ENCODE measurements at regions not wholly inside any gene's neighbourhood (a gene's known extent, or its start where the extent isn't known, plus 50 kb on each side); places are given as distances from the start of the nearest gene placed in this dataset.
"Not testable (repeated sequence)": the region's sequence is repeated elsewhere in the genome, so short reads cannot be mapped to it uniquely, and the experiment has no call there.

DNA sequence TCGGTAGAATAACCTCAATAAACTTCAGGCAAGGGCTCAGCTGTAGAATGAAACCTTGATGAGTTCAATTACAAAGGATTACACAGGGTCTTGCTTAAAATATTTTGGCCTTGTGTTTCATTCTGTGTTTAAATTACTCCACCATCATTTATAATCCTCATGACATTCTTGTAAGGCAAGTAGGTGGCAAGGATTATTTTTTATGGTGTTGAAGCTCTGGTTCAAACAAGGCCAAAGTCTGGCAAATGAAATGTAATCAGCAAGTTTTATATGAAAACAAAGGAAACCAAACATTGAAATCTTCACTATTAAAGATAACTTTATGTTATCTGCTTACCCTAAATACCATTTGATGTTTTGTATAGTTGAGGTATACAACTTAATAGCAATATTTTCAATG is 221.3 kb upstream of the HES1 start:
- H3K4me3 Mint-ChIP-seq, result no peak overlapping the region
- Histone ChIP-seq H3K36me3 (ENCODE audit: control insufficient read depth in 2 of 2, extremely low read depth in 1 of 2, insufficient read depth in 1 of 2, low read length in 1 of 2) (no peaks in the 10 kb centered on the region), H3K4me3 (ENCODE audit: control insufficient read depth in 1 of 2, extremely low read depth in 1 of 2, low read length in 1 of 2) (no peak overlapping the region), H3K4me1 (ENCODE audit: control insufficient read depth in 1 of 2, extremely low read depth in 1 of 2, insufficient read depth in 2 of 2, low read length in 2 of 2) (peaks cover 22 to 23% of the 10 kb centered on the region in 2 experiments), H3K27me3 (replicated peaks in 1 of 2; ENCODE audit: control insufficient read depth in 2 of 2, extremely low read depth in 1 of 2, insufficient read depth in 2 of 2, low read length in 1 of 2) (peaks cover 0 to 3% of the 10 kb centered on the region in 2 experiments), H3K9me3 (no peaks in the 10 kb centered on the region), H3K27ac (ENCODE audit: low read length) (no peak overlapping the region)
- no peak overlapping the region for H3K27ac Mint-ChIP-seq
- no CpG with 5 or more reads among the region's 1 CpG for WGBS (ENCODE audit: insufficient coverage)
- no peaks in the 10 kb centered on the region for H3K9me3 Mint-ChIP-seq
- DNase-seq (no peak), ATAC-seq (replicated peaks in 1 of 4) (no peak)
- ChIA-PET POLR2A (no interaction called here), CTCF (no interaction called here)
- H3K27me3 Mint-ChIP-seq, result peaks cover 0 to 2% of the 10 kb centered on the region in 2 donors
- H3K4me1 Mint-ChIP-seq, result peaks cover 24 to 31% (median 26%) of the 10 kb centered on the region in 3 donors
- no peaks in the 10 kb centered on the region for H3K36me3 Mint-ChIP-seq

GRCh38 chr3:193915099-193915498 is 220.8 kb upstream of the HES1 start:
- DNase-seq (no peak), ATAC-seq (replicated peaks in 1 of 4) (no peak)
- H3K27ac Mint-ChIP-seq, result no peak overlapping the region
- peaks cover 0 to 4% of the 10 kb centered on the region in 2 donors for H3K27me3 Mint-ChIP-seq
- H3K36me3 ChIP-seq (ENCODE audit: control insufficient read depth in 2 of 2, extremely low read depth in 1 of 2, insufficient read depth in 1 of 2, low read length in 1 of 2), result no peaks in the 10 kb centered on the region
- H3K9me3 Mint-ChIP-seq, result no peaks in the 10 kb centered on the region
- H3K36me3 Mint-ChIP-seq, result no peaks in the 10 kb centered on the region
- no peak overlapping the region for H3K4me3 ChIP-seq (ENCODE audit: control insufficient read depth in 1 of 2, extremely low read depth in 1 of 2, low read length in 1 of 2)
- H3K4me3 Mint-ChIP-seq, result no peak overlapping the region
- H3K4me1 Mint-ChIP-seq, result peaks cover 21 to 27% (median 22%) of the 10 kb centered on the region in 3 donors
- H3K4me1 ChIP-seq (ENCODE audit: control insufficient read depth in 1 of 2, extremely low read depth in 1 of 2, insufficient read depth in 2 of 2, low read length in 2 of 2), result peaks cover 18 to 22% of the 10 kb centered on the region in 2 experiments
- ChIA-PET POLR2A (no interaction called here), CTCF (no interaction called here)
- whole genome bisulfite sequencing (ENCODE audit: insufficient coverage), result 86% methylated on average over 1 of the region's 4 CpGs
- no peaks in the 10 kb centered on the region for H3K27me3 ChIP-seq (replicated peaks in 1 of 2; ENCODE audit: control insufficient read depth in 2 of 2, extremely low read depth in 1 of 2, insufficient read depth in 2 of 2, low read length in 1 of 2)
- H3K9me3 ChIP-seq, result no peaks in the 10 kb centered on the region
- no peak overlapping the region for H3K27ac ChIP-seq (ENCODE audit: low read length)

DNA sequence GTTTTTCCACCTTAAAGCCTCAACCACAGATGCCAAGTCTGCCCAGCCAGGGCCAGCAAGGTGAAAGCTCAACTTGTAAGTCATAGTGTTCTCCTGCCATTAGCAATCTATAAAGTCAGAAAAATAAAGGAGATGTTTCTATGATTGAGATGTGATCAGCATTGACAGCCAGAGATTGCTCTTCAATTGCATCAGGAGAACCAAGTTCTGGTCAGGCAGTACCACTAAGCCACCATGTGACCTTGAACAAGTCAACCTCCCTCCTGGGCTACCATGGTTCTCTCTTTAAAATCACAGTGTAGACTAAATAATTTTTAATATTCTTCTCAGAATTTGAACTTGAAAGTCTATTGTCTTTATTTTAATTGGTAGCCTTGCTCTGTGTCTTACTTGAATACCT is 220.3 kb upstream of the HES1 start:
- no peak for ATAC-seq (replicated peaks in 1 of 4)
- peaks cover 0 to 4% of the 10 kb centered on the region in 2 donors for H3K27me3 Mint-ChIP-seq
- peaks cover 16 to 22% (median 17%) of the 10 kb centered on the region in 3 donors for H3K4me1 Mint-ChIP-seq
- H3K9me3 Mint-ChIP-seq, result no peaks in the 10 kb centered on the region
- no peaks in the 10 kb centered on the region for H3K27me3 ChIP-seq (replicated peaks in 1 of 2; ENCODE audit: control insufficient read depth in 2 of 2, extremely low read depth in 1 of 2, insufficient read depth in 2 of 2, low read length in 1 of 2)
- no peaks in the 10 kb centered on the region for H3K9me3 ChIP-seq
- H3K27ac ChIP-seq (ENCODE audit: low read length), result no peak overlapping the region
- H3K4me3 ChIP-seq (ENCODE audit: control insufficient read depth in 1 of 2, extremely low read depth in 1 of 2, low read length in 1 of 2), result no peak overlapping the region
- no peaks in the 10 kb centered on the region for H3K36me3 Mint-ChIP-seq
- H3K4me3 Mint-ChIP-seq, result no peak overlapping the region
- CTCF ChIA-PET, result no interaction called here
- no peaks in the 10 kb centered on the region for H3K36me3 ChIP-seq (ENCODE audit: control insufficient read depth in 2 of 2, extremely low read depth in 1 of 2, insufficient read depth in 1 of 2, low read length in 1 of 2)
- no peak overlapping the region for H3K27ac Mint-ChIP-seq
- POLR2A ChIA-PET, result no interaction called here
- DNase-seq, result no peak
- H3K4me1 ChIP-seq (ENCODE audit: control insufficient read depth in 1 of 2, extremely low read depth in 1 of 2, insufficient read depth in 2 of 2, low read length in 2 of 2), result peaks cover 15 to 22% of the 10 kb centered on the region in 2 experiments

DNA sequence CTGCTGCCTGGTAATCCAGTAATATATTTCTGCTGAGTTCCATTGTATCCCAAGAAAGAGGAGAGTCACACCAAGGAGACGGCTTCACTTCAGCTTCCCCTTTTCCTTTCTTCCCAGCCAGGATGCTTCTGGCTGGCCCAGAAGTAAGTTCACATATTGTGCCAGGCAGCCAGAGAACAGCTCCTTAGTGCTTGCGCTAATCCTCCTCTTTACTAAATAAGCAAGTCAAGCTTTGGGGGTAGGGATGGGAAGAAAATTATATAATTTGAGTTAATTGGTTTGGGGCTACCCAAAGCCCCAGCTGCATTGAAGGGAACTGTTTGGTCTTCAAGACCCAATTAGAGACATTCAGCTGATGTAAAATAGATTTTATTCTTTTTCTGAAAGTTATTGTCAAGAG is 218.8 kb upstream of the HES1 start:
- Mint-ChIP-seq H3K9me3 (no peaks in the 10 kb centered on the region), H3K27me3 (peaks cover 0 to 4% of the 10 kb centered on the region in 2 donors), H3K27ac (no peak overlapping the region), H3K4me1 (peaks cover 2 to 6% (median 2%) of the 10 kb centered on the region in 3 donors), H3K36me3 (no peaks in the 10 kb centered on the region), H3K4me3 (no peak overlapping the region)
- ChIA-PET CTCF (no interaction called here), POLR2A (no interaction called here)
- Histone ChIP-seq H3K27me3 (replicated peaks in 1 of 2; ENCODE audit: control insufficient read depth in 2 of 2, extremely low read depth in 1 of 2, insufficient read depth in 2 of 2, low read length in 1 of 2) (no peaks in the 10 kb centered on the region), H3K27ac (ENCODE audit: low read length) (no peak overlapping the region), H3K36me3 (ENCODE audit: control insufficient read depth in 2 of 2, extremely low read depth in 1 of 2, insufficient read depth in 1 of 2, low read length in 1 of 2) (no peaks in the 10 kb centered on the region), H3K9me3 (no peaks in the 10 kb centered on the region), H3K4me3 (ENCODE audit: control insufficient read depth in 1 of 2, extremely low read depth in 1 of 2, low read length in 1 of 2) (no peak overlapping the region), H3K4me1 (ENCODE audit: control insufficient read depth in 1 of 2, extremely low read depth in 1 of 2, insufficient read depth in 2 of 2, low read length in 2 of 2) (peaks cover under 1 to 7% of the 10 kb centered on the region in 2 experiments)
- WGBS (ENCODE audit: insufficient coverage), result no CpG with 5 or more reads among the region's 2 CpGs
- DNase-seq, result no peak
- ATAC-seq (replicated peaks in 1 of 4), result no peak

DNA sequence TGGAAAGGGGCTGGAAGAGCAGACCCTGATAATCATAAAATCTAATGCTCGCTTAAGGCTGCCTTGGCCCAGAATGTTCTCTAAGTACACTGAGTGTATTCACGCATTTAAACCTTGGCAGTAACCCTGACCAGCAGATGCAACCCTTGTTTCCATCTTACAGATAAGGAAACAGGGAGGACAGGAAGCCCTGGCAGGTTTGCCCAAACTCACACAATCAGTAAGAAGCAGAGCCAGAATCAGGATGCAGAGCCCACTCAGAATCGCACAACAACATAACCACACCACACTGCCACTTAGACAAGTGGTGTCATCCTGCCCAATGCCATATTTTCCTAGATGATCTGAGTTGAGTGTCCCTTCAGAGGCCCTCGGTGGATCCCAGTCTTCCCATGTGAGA is 214.5 kb upstream of the HES1 start:
- no peak overlapping the region for H3K4me3 ChIP-seq (ENCODE audit: control insufficient read depth in 1 of 2, extremely low read depth in 1 of 2, low read length in 1 of 2)
- ATAC-seq (replicated peaks in 1 of 4), result no peak
- H3K27ac ChIP-seq (ENCODE audit: low read length), result no peak overlapping the region
- no peaks in the 10 kb centered on the region for H3K36me3 ChIP-seq (ENCODE audit: control insufficient read depth in 2 of 2, extremely low read depth in 1 of 2, insufficient read depth in 1 of 2, low read length in 1 of 2)
- WGBS (ENCODE audit: insufficient coverage), result 100% methylated on average over 2 of the region's 4 CpGs
- POLR2A ChIA-PET, result no interaction called here
- Mint-ChIP-seq H3K9me3 (peaks cover 0 to 11% (median 9%) of the 10 kb centered on the region in 3 donors), H3K27ac (no peak overlapping the region), H3K4me1 (no peaks in the 10 kb centered on the region), H3K27me3 (peaks cover 0 to 4% of the 10 kb centered on the region in 2 donors), H3K36me3 (no peaks in the 10 kb centered on the region), H3K4me3 (no peak overlapping the region)
- H3K9me3 ChIP-seq, result no peaks in the 10 kb centered on the region
- DNase-seq, result no peak
- CTCF ChIA-PET, result no interaction called here
- no peaks in the 10 kb centered on the region for H3K4me1 ChIP-seq (ENCODE audit: control insufficient read depth in 1 of 2, extremely low read depth in 1 of 2, insufficient read depth in 2 of 2, low read length in 2 of 2)
- no peaks in the 10 kb centered on the region for H3K27me3 ChIP-seq (replicated peaks in 1 of 2; ENCODE audit: control insufficient read depth in 2 of 2, extremely low read depth in 1 of 2, insufficient read depth in 2 of 2, low read length in 1 of 2)

- ChIA-PET CTCF (no interaction called here), POLR2A (no interaction called here)
- Histone ChIP-seq H3K9me3 (no peaks in the 10 kb centered on the region), H3K4me3 (ENCODE audit: control insufficient read depth in 1 of 2, extremely low read depth in 1 of 2, low read length in 1 of 2) (no peak overlapping the region), H3K36me3 (ENCODE audit: control insufficient read depth in 2 of 2, extremely low read depth in 1 of 2, insufficient read depth in 1 of 2, low read length in 1 of 2) (no peaks in the 10 kb centered on the region), H3K4me1 (ENCODE audit: control insufficient read depth in 1 of 2, extremely low read depth in 1 of 2, insufficient read depth in 2 of 2, low read length in 2 of 2) (no peaks in the 10 kb centered on the region), H3K27me3 (replicated peaks in 1 of 2; ENCODE audit: control insufficient read depth in 2 of 2, extremely low read depth in 1 of 2, insufficient read depth in 2 of 2, low read length in 1 of 2) (no peaks in the 10 kb centered on the region), H3K27ac (ENCODE audit: low read length) (no peak overlapping the region)
- WGBS (ENCODE audit: insufficient coverage), result 81% methylated on average over 3 of the region's 10 CpGs
- Mint-ChIP-seq H3K27ac (no peak overlapping the region), H3K9me3 (peaks cover 0 to 12% (median 9%) of the 10 kb centered on the region in 3 donors), H3K4me3 (no peak overlapping the region), H3K4me1 (no peaks in the 10 kb centered on the region), H3K36me3 (no peaks in the 10 kb centered on the region), H3K27me3 (peaks cover 0 to 4% of the 10 kb centered on the region in 2 donors)
- no peak for DNase-seq
- no peak for ATAC-seq (replicated peaks in 1 of 4)
Measured at GRCh38 chr3:193922034-193922774, 213.7 kb upstream of the HES1 start.

- H3K4me1 Mint-ChIP-seq; H3K27me3 Mint-ChIP-seq; H3K27ac Mint-ChIP-seq; ATAC-seq (replicated peaks in 1 of 4); H3K27me3 ChIP-seq (replicated peaks in 1 of 2; ENCODE audit: control insufficient read depth in 2 of 2, extremely low read depth in 1 of 2, insufficient read depth in 2 of 2, low read length in 1 of 2); H3K4me3 Mint-ChIP-seq; H3K36me3 Mint-ChIP-seq; H3K4me3 ChIP-seq (ENCODE audit: control insufficient read depth in 1 of 2, extremely low read depth in 1 of 2, low read length in 1 of 2); H3K27ac ChIP-seq (ENCODE audit: low read length); H3K4me1 ChIP-seq (ENCODE audit: control insufficient read depth in 1 of 2, extremely low read depth in 1 of 2, insufficient read depth in 2 of 2, low read length in 2 of 2); POLR2A ChIA-PET; CTCF ChIA-PET; DNase-seq; H3K36me3 ChIP-seq (ENCODE audit: control insufficient read depth in 2 of 2, extremely low read depth in 1 of 2, insufficient read depth in 1 of 2, low read length in 1 of 2); H3K9me3 ChIP-seq: not testable (repeated sequence)
- peaks cover 0 to 12% (median 9%) of the 10 kb centered on the region in 3 donors for H3K9me3 Mint-ChIP-seq
Measured at GRCh38 chr3:193923958-193924357, 212.0 kb upstream of the HES1 start.
